ENCODE measurements at regions not wholly inside any gene's neighbourhood (a gene's known extent, or its start where the extent isn't known, plus 50 kb on each side); places are given as distances from the start of the nearest gene placed in this dataset.

GRCh38 chr2:160876765-160877164 is 283.5 kb upstream of the TANK start:
- DNase-seq (ENCODE audit: low read depth): no peak

- no peak for DNase-seq (ENCODE audit: low read depth)
Measured at GRCh38 chr2:160878618-160879017, 281.6 kb upstream of the TANK start.

DNA sequence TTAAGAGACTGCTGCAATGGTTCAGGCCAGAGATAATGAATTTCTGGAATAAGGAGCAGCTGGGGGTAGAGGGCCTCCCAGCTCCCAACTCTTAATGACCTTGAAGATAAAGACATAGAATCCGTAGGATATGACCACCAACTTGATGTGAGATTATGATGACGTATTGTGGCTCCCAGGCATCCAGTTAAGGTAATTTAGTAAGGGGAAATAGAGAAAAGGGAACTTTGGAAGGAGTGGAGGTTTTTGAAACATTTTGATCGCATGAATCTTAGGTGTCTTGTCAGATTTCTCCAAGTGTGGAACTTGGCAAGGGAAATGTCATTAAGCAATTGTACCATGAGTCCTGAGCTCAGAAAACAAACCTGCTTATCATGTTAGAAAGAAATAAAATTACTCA is 277.3 kb upstream of the TANK start:
- no peak for DNase-seq (ENCODE audit: low read depth)

- DNase-seq (ENCODE audit: low read depth): no peak
Measured at GRCh38 chr2:160884056-160884455, 276.2 kb upstream of the TANK start.

- DNase-seq (ENCODE audit: low read depth): no peak
Measured at GRCh38 chr2:160889439-160890170, 270.6 kb upstream of the TANK start.

- DNase-seq (ENCODE audit: low read depth): no peak
Measured at GRCh38 chr2:160890667-160891352, 269.4 kb upstream of the TANK start.

DNA sequence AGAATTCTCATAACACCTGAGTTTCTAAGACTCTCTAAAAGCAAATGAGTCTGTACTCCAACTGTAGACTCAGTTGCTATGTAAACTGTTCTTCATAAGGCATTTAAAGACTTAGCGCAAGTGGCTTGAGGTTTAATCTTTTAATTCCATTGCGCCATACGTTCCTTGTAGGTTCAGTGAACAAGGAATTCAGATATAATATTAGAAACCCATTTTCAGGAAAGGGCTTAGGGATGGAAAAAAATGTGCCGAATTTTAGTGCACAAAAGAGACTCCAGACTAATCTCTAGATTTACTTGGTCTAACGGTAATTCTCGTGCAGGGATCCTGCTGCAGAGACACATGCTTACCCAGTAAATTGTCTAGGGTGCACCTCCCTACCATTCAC is 268.9 kb upstream of the TANK start:
- no peak for DNase-seq (ENCODE audit: low read depth)

- DNase-seq (ENCODE audit: low read depth): no peak
Measured at GRCh38 chr2:160892204-160892603, 268.0 kb upstream of the TANK start.

DNA sequence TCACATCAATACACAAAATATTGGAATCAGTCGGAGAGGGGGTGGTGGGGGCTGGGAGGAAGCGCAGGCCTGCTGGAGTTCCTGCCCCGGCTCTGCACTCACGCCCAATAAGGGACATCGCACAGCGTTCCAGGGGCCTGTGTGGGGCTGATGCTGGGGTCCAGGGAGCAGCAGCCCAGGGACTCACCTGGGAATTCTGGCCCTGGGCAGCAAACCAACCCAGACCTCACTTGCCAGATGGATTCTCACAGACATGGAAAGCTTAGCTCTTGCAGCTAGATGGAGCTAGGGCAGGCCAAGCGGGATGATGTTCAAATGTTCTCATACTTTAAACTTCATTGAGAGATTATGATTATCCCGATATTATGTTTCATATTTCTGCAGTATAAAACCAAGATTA is 266.6 kb upstream of the TANK start:
- DNase-seq (ENCODE audit: low read depth): no peak

- DNase-seq (ENCODE audit: low read depth): no peak
Measured at GRCh38 chr2:160898581-160899307, 261.5 kb upstream of the TANK start.

DNA sequence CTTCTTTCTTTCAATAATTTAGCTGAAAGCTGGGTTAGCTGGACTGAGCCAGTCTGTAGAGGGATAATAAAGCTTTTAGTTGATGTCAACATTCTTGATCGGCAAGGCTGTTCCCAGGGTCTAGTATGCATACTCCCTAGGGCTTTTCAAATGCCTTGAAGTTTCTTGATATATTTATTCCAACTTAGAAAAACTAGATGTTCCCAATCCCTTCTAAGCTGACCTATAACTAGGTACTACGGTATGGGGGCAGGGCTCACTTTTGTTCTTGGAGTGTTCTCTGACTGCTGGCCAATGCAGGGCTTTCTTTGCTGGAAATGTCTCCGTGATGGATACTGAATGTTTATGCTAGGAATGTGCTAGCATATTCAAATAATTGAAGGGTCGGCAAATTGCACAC is 258.6 kb upstream of the TANK start:
- no peak for DNase-seq (ENCODE audit: low read depth)

DNA sequence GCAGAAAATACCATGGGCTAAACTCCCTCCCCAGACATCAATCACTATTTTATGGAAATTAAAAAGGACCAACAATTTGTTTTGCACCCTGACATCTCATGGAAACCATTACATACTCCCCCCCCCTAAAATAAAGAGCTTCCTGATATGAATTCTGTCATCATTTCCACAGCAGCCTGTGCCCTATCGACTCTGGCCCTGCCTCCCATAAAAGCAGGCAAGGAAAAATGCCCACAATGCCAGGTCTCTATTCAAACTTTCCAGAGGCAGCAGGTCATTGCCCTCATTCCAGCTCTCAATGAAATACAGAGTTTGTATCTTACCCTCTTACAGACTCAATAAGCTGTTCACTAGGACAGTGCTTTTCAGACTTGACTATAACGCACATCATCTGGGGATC is 254.4 kb upstream of the TANK start:
- DNase-seq (ENCODE audit: low read depth): no peak

GRCh38 chr2:160906878-160907277 is 253.3 kb upstream of the TANK start:
- DNase-seq (ENCODE audit: low read depth): no peak

GRCh38 chr2:160907738-160908137 is 252.5 kb upstream of the TANK start:
- no peak for DNase-seq (ENCODE audit: low read depth)

- no peak for DNase-seq (ENCODE audit: low read depth)
Measured at GRCh38 chr2:160908157-160908556, 252.1 kb upstream of the TANK start.

DNA sequence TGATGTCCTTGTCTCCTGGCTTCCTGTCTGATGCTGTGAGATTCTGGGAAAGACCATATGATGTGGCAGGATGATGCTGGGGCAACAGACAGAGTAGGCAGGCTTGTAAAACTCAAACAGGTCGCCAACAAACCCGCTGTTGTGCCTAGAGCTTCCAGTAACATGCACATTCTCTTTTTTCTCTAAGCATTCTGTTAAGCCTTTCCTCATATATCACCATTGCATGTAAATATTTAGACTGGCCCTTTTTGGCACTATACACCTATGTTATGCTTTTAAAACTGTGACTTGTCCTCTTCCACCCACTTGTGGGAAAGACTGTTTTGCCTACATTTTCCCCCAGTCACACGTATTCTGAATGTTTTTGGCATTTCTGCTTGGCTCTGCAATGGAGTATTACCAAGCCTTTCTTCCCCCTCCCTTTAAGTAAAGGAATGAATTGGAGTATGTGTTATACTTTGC is 250.4 kb upstream of the TANK start:
- DNase-seq (ENCODE audit: low read depth): no peak

DNA sequence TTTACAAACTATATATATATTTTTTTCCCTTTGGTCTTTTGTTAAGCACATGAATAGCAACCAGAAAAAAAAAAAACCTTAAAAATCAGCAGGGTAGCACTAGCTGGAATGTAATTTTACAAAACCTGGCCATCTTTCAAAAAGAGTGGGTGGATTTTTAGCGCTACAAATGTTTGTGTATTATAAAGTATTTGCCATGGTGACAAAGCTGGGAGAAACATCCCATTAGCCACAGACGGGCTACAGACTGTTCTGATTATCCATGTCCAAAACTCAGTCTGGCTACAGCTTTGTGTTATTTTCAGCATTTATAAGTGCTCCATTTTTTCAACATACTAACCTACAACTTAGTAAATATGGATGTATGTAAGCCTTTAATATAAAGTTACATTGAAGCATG is 249.5 kb upstream of the TANK start:
- DNase-seq (ENCODE audit: low read depth): no peak

DNA sequence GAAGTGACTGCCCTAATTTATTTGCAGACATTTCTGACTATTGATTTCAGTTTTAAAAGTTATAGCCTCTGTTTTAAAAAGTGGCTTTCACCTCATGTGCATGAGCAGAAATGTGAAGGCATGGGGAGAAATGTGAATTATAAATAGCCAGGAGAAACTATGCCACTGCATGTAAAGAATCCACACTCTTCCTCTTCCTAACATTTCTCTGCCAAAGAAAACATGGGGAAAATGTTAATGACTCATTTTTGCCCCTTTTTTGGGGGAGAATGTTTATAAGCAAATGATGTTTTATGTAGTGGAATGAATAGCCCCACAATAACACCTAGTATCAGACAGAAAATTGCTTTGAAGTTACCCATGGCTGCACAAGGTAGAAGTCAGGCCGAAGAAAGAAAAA is 249.0 kb upstream of the TANK start:
- DNase-seq (ENCODE audit: low read depth): no peak

DNA sequence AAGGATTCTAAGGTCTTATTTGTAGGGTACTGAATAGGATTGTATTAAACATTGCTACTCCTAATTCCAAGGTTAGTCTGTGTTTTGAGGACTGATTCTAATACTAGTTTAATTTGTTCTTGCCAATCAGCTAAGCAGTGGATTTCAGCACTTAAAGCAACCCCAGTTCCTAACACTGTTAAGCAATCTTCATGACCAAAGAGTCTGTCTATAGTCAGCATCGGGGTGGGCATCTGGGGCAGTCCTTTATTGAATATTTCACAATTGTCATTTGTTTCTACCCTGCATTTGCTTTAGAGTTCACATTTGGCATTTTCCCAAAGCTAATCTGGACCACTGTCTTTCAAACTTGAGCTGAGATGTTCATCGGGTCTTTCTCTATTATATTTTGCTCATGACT is 248.0 kb upstream of the TANK start:
- DNase-seq (ENCODE audit: low read depth): no peak

DNA sequence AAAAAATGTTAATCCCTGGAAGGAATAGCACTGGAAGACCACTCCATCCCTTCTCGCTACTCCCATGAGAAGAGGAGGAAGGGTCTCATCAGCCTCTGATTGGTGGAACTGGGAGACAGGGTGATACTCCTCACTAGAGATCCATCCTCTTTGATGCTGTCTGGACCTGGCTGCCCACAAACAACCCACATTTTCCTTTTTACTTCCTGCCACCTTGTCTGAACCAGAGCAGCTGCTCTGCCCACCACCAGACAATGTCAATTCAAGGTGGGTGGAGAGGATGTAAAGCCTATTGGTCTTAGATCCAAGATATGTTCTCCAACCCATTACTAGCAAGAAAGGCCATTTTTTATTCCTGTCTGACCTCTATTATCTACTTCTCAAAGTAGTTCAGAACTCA is 246.9 kb upstream of the TANK start:
- DNase-seq (ENCODE audit: low read depth): no peak

GRCh38 chr2:160914217-160914616 is 246.0 kb upstream of the TANK start:
- DNase-seq (ENCODE audit: low read depth): no peak

DNA sequence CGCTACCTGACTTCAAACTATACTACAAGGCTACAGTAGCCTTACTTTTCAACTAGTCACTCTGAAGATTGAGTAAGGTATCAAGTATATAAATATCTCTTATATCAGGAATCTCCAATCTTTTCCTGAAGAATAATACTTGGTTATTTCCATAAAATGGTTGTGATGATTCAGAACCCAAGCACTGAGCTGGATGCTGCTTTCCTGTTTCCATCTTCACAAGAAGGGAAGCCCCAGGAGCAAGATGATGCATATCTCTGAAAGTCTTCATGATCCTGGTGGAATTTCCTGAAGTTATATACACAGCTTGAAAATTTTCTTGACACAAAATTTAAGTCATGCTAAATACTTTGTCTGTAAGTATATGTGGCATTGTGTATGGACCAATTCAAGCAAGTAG is 243.9 kb upstream of the TANK start:
- no peak for DNase-seq (ENCODE audit: low read depth)

DNA sequence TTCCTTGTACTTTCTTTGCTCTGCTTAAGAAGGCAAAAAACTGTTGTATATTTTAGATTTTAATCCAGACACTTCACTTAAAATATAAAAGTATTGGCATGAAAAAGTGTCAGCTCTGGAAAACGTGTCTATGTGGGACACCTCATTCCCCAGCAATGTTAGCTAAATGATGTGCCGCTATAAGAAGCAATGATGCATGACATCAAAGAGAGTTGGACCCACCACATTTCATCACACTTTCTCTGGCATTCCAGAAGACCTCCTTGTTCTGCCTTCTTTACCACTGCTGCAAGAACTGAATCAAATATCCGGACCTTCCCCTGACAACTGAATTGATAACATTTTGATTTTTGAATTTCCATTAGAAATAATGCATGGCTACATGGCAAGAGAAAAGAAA is 242.4 kb upstream of the TANK start:
- no peak for DNase-seq (ENCODE audit: low read depth)
